Right kidney (tissue), 1 donor: ENCODE measurements at regions not wholly inside any gene's neighbourhood (a gene's known extent, or its start where the extent isn't known, plus 50 kb on each side); places are given as distances from the start of the nearest gene placed in this dataset.
"Not testable (repeated sequence)": the region's sequence is repeated elsewhere in the genome, so short reads cannot be mapped to it uniquely, and the experiment has no call there.

ENCODE experiments used
- DNase-seq: peaks from one replicate; pipeline ENCODE4 v3.0.0-alpha.2; 2016

- no peak for DNase-seq
These were observed 166.9 kb upstream of the FBXL7 start for GRCh38 chr5:15333091-15333490.

- no peak for DNase-seq
These were observed 173.0 kb upstream of the FBXL7 start for GRCh38 chr5:15326932-15327331.

GRCh38 chr5:15326471-15326870 is 173.5 kb upstream of the FBXL7 start:
- DNase-seq = no peak

GRCh38 chr5:15322421-15322820 is 177.6 kb upstream of the FBXL7 start:
- no peak for DNase-seq

GRCh38 chr5:15321776-15322175 is 178.2 kb upstream of the FBXL7 start:
- DNase-seq = no peak

GRCh38 chr5:15320871-15321270 is 179.1 kb upstream of the FBXL7 start:
- no peak for DNase-seq

- DNase-seq = no peak
These were observed 194.8 kb upstream of the FBXL7 start for GRCh38 chr5:15304914-15305834.

GRCh38 chr5:15304066-15304731 is 195.8 kb upstream of the FBXL7 start:
- DNase-seq = no peak

- DNase-seq = no peak
These were observed 199.8 kb upstream of the FBXL7 start for GRCh38 chr5:15300141-15300540.

GRCh38 chr5:15290953-15291352 is 209.0 kb upstream of the FBXL7 start:
- DNase-seq = no peak

- peak; percentile 16 for DNase-seq
These were observed 213.3 kb upstream of the FBXL7 start for GRCh38 chr5:15286650-15287049.

- DNase-seq = no peak
These were observed 213.9 kb upstream of the FBXL7 start for GRCh38 chr5:15285901-15286583.

- no peak for DNase-seq
These were observed 215.3 kb upstream of the FBXL7 start for GRCh38 chr5:15284706-15285105.

GRCh38 chr5:15283076-15283475 is 216.9 kb upstream of the FBXL7 start:
- no peak for DNase-seq

- DNase-seq = no peak
These were observed 217.4 kb upstream of the FBXL7 start for GRCh38 chr5:15282611-15283010.

- DNase-seq = not testable (repeated sequence)
These were observed 228.4 kb upstream of the FBXL7 start for GRCh38 chr5:15271596-15271995.

- no peak for DNase-seq
These were observed 232.0 kb upstream of the FBXL7 start for GRCh38 chr5:15267966-15268365.

- no peak for DNase-seq
These were observed 233.1 kb upstream of the FBXL7 start for GRCh38 chr5:15266841-15267240.

GRCh38 chr5:15266229-15266628 is 233.8 kb upstream of the FBXL7 start:
- no peak for DNase-seq

- no peak for DNase-seq
These were observed 236.0 kb upstream of the FBXL7 start for GRCh38 chr5:15263942-15264341.

GRCh38 chr5:15263406-15263805 is 236.6 kb upstream of the FBXL7 start:
- DNase-seq = no peak

GRCh38 chr5:15261269-15261995 is 238.5 kb upstream of the FBXL7 start:
- DNase-seq = no peak
